ENCODE measurements at regions not wholly inside any gene's neighbourhood (a gene's known extent, or its start where the extent isn't known, plus 50 kb on each side); places are given as distances from the start of the nearest gene placed in this dataset.

- H3K4me1 Mint-ChIP-seq (ENCODE audit: low read depth), result no peaks in the 10 kb centered on the region
- no peaks in the 10 kb centered on the region for H3K27me3 Mint-ChIP-seq (ENCODE audit: insufficient read depth)
- no peak overlapping the region for H3K27ac Mint-ChIP-seq
- H3K36me3 Mint-ChIP-seq (ENCODE audit: low read depth), result no peaks in the 10 kb centered on the region
- H3K4me3 Mint-ChIP-seq, result no peak overlapping the region
- no peak for TF ChIP-seq CTCF (IDR thresholded peaks at IDR 0.05)
- DNase-seq, result no peak
- peaks cover 42% of the 10 kb centered on the region for H3K9me3 Mint-ChIP-seq
These were observed 582.5 kb upstream of the MGMT start for GRCh38 chr10:128884496-128885072.

- Mint-ChIP-seq H3K4me3 (no peak overlapping the region), H3K36me3 (ENCODE audit: low read depth) (no peaks in the 10 kb centered on the region), H3K9me3 (peaks cover 38% of the 10 kb centered on the region), H3K27me3 (ENCODE audit: insufficient read depth) (no peaks in the 10 kb centered on the region), H3K4me1 (ENCODE audit: low read depth) (no peaks in the 10 kb centered on the region), H3K27ac (no peak overlapping the region)
- no peak for DNase-seq
- TF ChIP-seq CTCF (IDR thresholded peaks at IDR 0.05), result no peak
These were observed 581.2 kb upstream of the MGMT start for GRCh38 chr10:128885573-128886555.

GRCh38 chr10:128887856-128888255 is 579.2 kb upstream of the MGMT start:
- TF ChIP-seq CTCF (IDR thresholded peaks at IDR 0.05), result no peak
- Mint-ChIP-seq H3K4me1 (ENCODE audit: low read depth) (no peaks in the 10 kb centered on the region), H3K36me3 (ENCODE audit: low read depth) (no peaks in the 10 kb centered on the region), H3K9me3 (peaks cover 42% of the 10 kb centered on the region), H3K27me3 (ENCODE audit: insufficient read depth) (no peaks in the 10 kb centered on the region), H3K27ac (no peak overlapping the region), H3K4me3 (no peak overlapping the region)
- no peak for DNase-seq

- Mint-ChIP-seq H3K36me3 (ENCODE audit: low read depth) (no peaks in the 10 kb centered on the region), H3K4me3 (no peak overlapping the region), H3K4me1 (ENCODE audit: low read depth) (no peaks in the 10 kb centered on the region), H3K27ac (no peak overlapping the region), H3K27me3 (ENCODE audit: insufficient read depth) (no peaks in the 10 kb centered on the region), H3K9me3 (peaks cover 67% of the 10 kb centered on the region)
- DNase-seq, result no peak
- TF ChIP-seq CTCF (IDR thresholded peaks at IDR 0.05), result no peak
These were observed 575.0 kb upstream of the MGMT start for GRCh38 chr10:128892005-128892404.

GRCh38 chr10:128894641-128895040 is 572.4 kb upstream of the MGMT start:
- TF ChIP-seq CTCF (IDR thresholded peaks at IDR 0.05), result no peak
- no peaks in the 10 kb centered on the region for H3K36me3 Mint-ChIP-seq (ENCODE audit: low read depth)
- H3K9me3 Mint-ChIP-seq, result peaks cover 56% of the 10 kb centered on the region
- DNase-seq, result no peak
- H3K27me3 Mint-ChIP-seq (ENCODE audit: insufficient read depth), result no peaks in the 10 kb centered on the region
- no peaks in the 10 kb centered on the region for H3K4me1 Mint-ChIP-seq (ENCODE audit: low read depth)
- H3K4me3 Mint-ChIP-seq, result no peak overlapping the region
- H3K27ac Mint-ChIP-seq, result no peak overlapping the region

Data from HFFc6 (cell line).